GM23248 (cell line): ENCODE measurements at regions not wholly inside any gene's neighbourhood (a gene's known extent, or its start where the extent isn't known, plus 50 kb on each side); places are given as distances from the start of the nearest gene placed in this dataset.
A peak's percentile ranks its signal among the peaks of the same experiment; 100 is the strongest.
"Not testable (repeated sequence)": the region's sequence is repeated elsewhere in the genome, so short reads cannot be mapped to it uniquely, and the experiment has no call there.

Experiments
- DNase-seq: peaks from one replicate; pipeline ENCODE4 v3.0.0-alpha.2; 2015
- H2AFZ ChIP-seq: fragments of 200-600 bp; sonication (generic); 2 replicates; pipeline ENCODE4 v1.6.1; 2016; ENCODE audit warnings: antibody characterized with exemption
- H3F3A ChIP-seq: fragments of 200-600 bp; sonication (generic); 2 replicates; pipeline ENCODE4 v1.6.1; 2016; ENCODE audit warnings: mild to moderate bottlenecking, antibody characterized with exemption, mixed run types; ENCODE audit not compliant: insufficient read depth
- H3K27ac ChIP-seq: fragments of 200-600 bp; sonication (generic); 2 replicates; pipeline ENCODE4 v1.5.1; 2016; ENCODE audit warnings: mild to moderate bottlenecking
- H3K27me3 ChIP-seq: fragments of 200-600 bp; sonication (generic); replicated peaks from 2 replicates; pipeline ENCODE4 v1.6.1; 2016; ENCODE audit warnings: mild to moderate bottlenecking; ENCODE audit not compliant: insufficient read depth
- H3K36me3 ChIP-seq: fragments of 200-600 bp; sonication (generic); 2 replicates; pipeline ENCODE4 v1.6.1; 2016; ENCODE audit warnings: low read depth, mild to moderate bottlenecking
- H3K4me1 ChIP-seq: fragments of 200-600 bp; sonication (generic); 2 replicates; pipeline ENCODE4 v1.6.1; 2016; ENCODE audit warnings: mild to moderate bottlenecking; ENCODE audit not compliant: insufficient read depth
- H3K4me2 ChIP-seq: fragments of 200-600 bp; sonication (generic); one replicate; pipeline ENCODE4 v1.6.1; 2016; ENCODE audit warnings: mild to moderate bottlenecking; ENCODE audit not compliant: unreplicated experiment
- H3K4me3 ChIP-seq: fragments of 200-600 bp; sonication (generic); 2 replicates; pipeline ENCODE4 v1.5.1; 2016; ENCODE audit warnings: mild to moderate bottlenecking
- H3K79me2 ChIP-seq: fragments of 200-600 bp; sonication (generic); 2 replicates; pipeline ENCODE4 v1.6.1; 2016; ENCODE audit warnings: mild to moderate bottlenecking; ENCODE audit not compliant: insufficient read depth
- H3K9ac ChIP-seq: fragments of 200-600 bp; sonication (generic); 2 replicates; pipeline ENCODE4 v1.6.1; 2016; ENCODE audit warnings: mild to moderate bottlenecking
- H3K9me2 ChIP-seq: fragments of 200-600 bp; sonication (generic); 2 replicates; pipeline ENCODE4 v1.6.1; 2016; ENCODE audit warnings: mixed run types, mild to moderate bottlenecking, moderate library complexity; ENCODE audit not compliant: insufficient read depth
- H3K9me3 ChIP-seq: fragments of 200-600 bp; sonication (generic); one replicate; pipeline ENCODE4 v1.6.1; 2017; ENCODE audit warnings: low read depth
- H4K20me1 ChIP-seq: fragments of 200-600 bp; sonication (generic); 2 replicates; pipeline ENCODE4 v1.6.0; 2016; ENCODE audit not compliant: insufficient read depth
- EZH2 ChIP-seq: fragments of 200-600 bp; sonication (generic); IDR thresholded peaks from 2 replicates; pipeline ENCODE4 v1.6.1; 2018; ENCODE audit warnings: antibody characterized with exemption, mild to moderate bottlenecking; ENCODE audit not compliant: insufficient read depth, poor library complexity, severe bottlenecking
- EZH2phosphoT487 ChIP-seq: fragments of 200-600 bp; sonication (generic); IDR thresholded peaks from 2 replicates; pipeline ENCODE4 v1.6.1; 2018; ENCODE audit warnings: antibody characterized with exemption, moderate library complexity, mild to moderate bottlenecking, low read depth; ENCODE audit not compliant: insufficient read depth
- WGBS, 2 experiments: methylation state at CpG; one replicate each; pipeline ENCODE4 v1.1.6; 2015 to 2017; ENCODE audit warnings: low lambda C conversion rate in 2 of 2, low coverage in 1 of 2; ENCODE audit errors: missing lambda C conversion rate in 2 of 2; 5-methylcytosine and 5-hydroxymethylcytosine counted together
- in situ Hi-C: fragments of 300-500 bp; cut with MboI; formaldehyde crosslinking; loops from 2 replicates; pipeline ENCODE4 v1.15.0; 2020

- Histone ChIP-seq H3K4me2 (no peak overlapping the region), H3K9ac (no peak overlapping the region), H3F3A (no peaks in the 10 kb centered on the region), H4K20me1 (no peaks in the 10 kb centered on the region), H3K4me1 (no peaks in the 10 kb centered on the region), H3K36me3 (no peaks in the 10 kb centered on the region), H3K27me3 (no peaks in the 10 kb centered on the region), H3K9me3 (no peaks in the 10 kb centered on the region), H3K4me3 (no peak overlapping the region), H3K79me2 (no peaks in the 10 kb centered on the region), H2AFZ (no peak overlapping the region), H3K9me2 (no peaks in the 10 kb centered on the region), H3K27ac (no peak overlapping the region)
- peak; percentile 3 for DNase-seq
- in situ Hi-C loops: no loop called here
- no peak for TF ChIP-seq EZH2phosphoT487
- TF ChIP-seq EZH2: no peak
- WGBS, 2 experiments: 9% methylated on average over 2 of the region's 2 CpGs
These were observed 861.3 kb downstream of the ZPLD1 start for GRCh38 chr3:103295974-103296570.

- H3K4me3 ChIP-seq, H3K4me1 ChIP-seq, H3K79me2 ChIP-seq, H2AFZ ChIP-seq, H3K27me3 ChIP-seq, H3K9me3 ChIP-seq, H4K20me1 ChIP-seq, H3K9ac ChIP-seq, DNase-seq, H3K36me3 ChIP-seq, H3K4me2 ChIP-seq, H3K27ac ChIP-seq, H3F3A ChIP-seq, in situ Hi-C loops, H3K9me2 ChIP-seq: not testable (repeated sequence)
- 48 to 57% methylated on average over 11 of the region's 11 CpGs for WGBS, 2 experiments
These were observed 862.7 kb downstream of the ZPLD1 start for GRCh38 chr3:103297502-103297901.

- H3K4me2 ChIP-seq: no peak overlapping the region
- no peaks in the 10 kb centered on the region for H3K9me3 ChIP-seq
- no peak overlapping the region for H2AFZ ChIP-seq
- no peaks in the 10 kb centered on the region for H3K79me2 ChIP-seq
- H3K27ac ChIP-seq: no peak overlapping the region
- TF ChIP-seq EZH2phosphoT487 (no peak), EZH2 (no peak)
- no peaks in the 10 kb centered on the region for H3K4me1 ChIP-seq
- 18 to 21% methylated on average over 4 of the region's 4 CpGs for WGBS, 2 experiments
- H3K36me3 ChIP-seq: no peaks in the 10 kb centered on the region
- in situ Hi-C loops: no loop called here
- H3F3A ChIP-seq: no peaks in the 10 kb centered on the region
- H3K4me3 ChIP-seq: no peak overlapping the region
- no peak overlapping the region for H3K9ac ChIP-seq
- H4K20me1 ChIP-seq: no peaks in the 10 kb centered on the region
- no peaks in the 10 kb centered on the region for H3K27me3 ChIP-seq
- DNase-seq: no peak
- H3K9me2 ChIP-seq: no peaks in the 10 kb centered on the region
These were observed 871.3 kb downstream of the ZPLD1 start for GRCh38 chr3:103306104-103306503.

- Histone ChIP-seq H3K4me3 (no peak overlapping the region), H3K27me3 (no peaks in the 10 kb centered on the region), H3K79me2 (no peaks in the 10 kb centered on the region), H3K27ac (no peak overlapping the region), H3K9me3 (no peaks in the 10 kb centered on the region), H3K36me3 (no peaks in the 10 kb centered on the region), H3K4me1 (no peaks in the 10 kb centered on the region), H2AFZ (no peak overlapping the region), H3K9ac (no peak overlapping the region), H3K4me2 (no peak overlapping the region), H4K20me1 (no peaks in the 10 kb centered on the region), H3K9me2 (no peaks in the 10 kb centered on the region), H3F3A (no peaks in the 10 kb centered on the region)
- no peak for DNase-seq
- no peak for TF ChIP-seq EZH2
- in situ Hi-C loops: no loop called here
- WGBS, 2 experiments: 0 to 5% methylated on average over 1 of the region's 1 CpG
These were observed 874.1 kb downstream of the ZPLD1 start for GRCh38 chr3:103308921-103309320.

GRCh38 chr3:103319912-103320311 lies 885.1 kb downstream of the ZPLD1 start:
- Histone ChIP-seq H3F3A (no peaks in the 10 kb centered on the region), H3K4me1 (no peaks in the 10 kb centered on the region), H3K27ac (no peak overlapping the region), H4K20me1 (no peaks in the 10 kb centered on the region), H3K9me2 (no peaks in the 10 kb centered on the region), H3K79me2 (no peaks in the 10 kb centered on the region), H3K27me3 (no peaks in the 10 kb centered on the region), H3K4me2 (no peak overlapping the region), H2AFZ (no peak overlapping the region), H3K4me3 (no peak overlapping the region), H3K9ac (no peak overlapping the region), H3K36me3 (no peaks in the 10 kb centered on the region), H3K9me3 (no peaks in the 10 kb centered on the region)
- 27 to 28% methylated on average over 2 of the region's 2 CpGs for WGBS, 2 experiments
- DNase-seq: no peak
- in situ Hi-C loops: no loop called here
- no peak for TF ChIP-seq EZH2
